ENCODE measurements at regions not wholly inside any gene's neighbourhood (a gene's known extent, or its start where the extent isn't known, plus 50 kb on each side); places are given as distances from the start of the nearest gene placed in this dataset.
A peak's percentile ranks its signal among the peaks of the same experiment; 100 is the strongest.

GRCh38 chr15:70488002-70488605 is 275.3 kb downstream of the UACA start:
- DNase-seq: peak; percentile 60 to 75

GRCh38 chr15:70487387-70487740 is 276.0 kb downstream of the UACA start:
- DNase-seq: no peak

GRCh38 chr15:70486451-70487386 is 276.6 kb downstream of the UACA start:
- DNase-seq: peak; percentile 40 to 55

GRCh38 chr15:70486012-70486411 is 277.3 kb downstream of the UACA start:
- DNase-seq: no peak

GRCh38 chr15:70484993-70485392 is 278.4 kb downstream of the UACA start:
- no peak for DNase-seq

GRCh38 chr15:70483513-70483912 is 279.8 kb downstream of the UACA start:
- no peak for DNase-seq

- peak; percentile 51 to 56 for DNase-seq
These were observed 283.0 kb downstream of the UACA start for GRCh38 chr15:70480196-70480856.

GRCh38 chr15:70479785-70480184 is 283.6 kb downstream of the UACA start:
- DNase-seq: no peak

- DNase-seq: no peak
These were observed 284.3 kb downstream of the UACA start for GRCh38 chr15:70479056-70479455.

GRCh38 chr15:70478251-70478990 is 284.9 kb downstream of the UACA start:
- DNase-seq: no peak

GRCh38 chr15:70477750-70478250 is 285.6 kb downstream of the UACA start:
- DNase-seq: no peak

- DNase-seq: no peak
These were observed 286.9 kb downstream of the UACA start for GRCh38 chr15:70476441-70476840.

- DNase-seq: no peak
These were observed 287.4 kb downstream of the UACA start for GRCh38 chr15:70475921-70476320.

GRCh38 chr15:70475407-70475781 is 288.0 kb downstream of the UACA start:
- DNase-seq: no peak

- DNase-seq: peak in 1 of 2 donors; percentile 29
These were observed 288.6 kb downstream of the UACA start for GRCh38 chr15:70474471-70475406.

GRCh38 chr15:70473581-70474370 is 289.6 kb downstream of the UACA start:
- DNase-seq: no peak

GRCh38 chr15:70471517-70471916 is 291.8 kb downstream of the UACA start:
- DNase-seq: no peak

- DNase-seq: no peak
These were observed 292.7 kb downstream of the UACA start for GRCh38 chr15:70470556-70471191.

- no peak for DNase-seq
These were observed 293.5 kb downstream of the UACA start for GRCh38 chr15:70469651-70470555.

All from activated CD4-positive, alpha-beta T cell treated with anti-CD3 and anti-CD28 coated beads for 4 hours (primary cell).